Fibroblast of peridontal ligament (primary cell): ENCODE measurements at regions not wholly inside any gene's neighbourhood (a gene's known extent, or its start where the extent isn't known, plus 50 kb on each side); places are given as distances from the start of the nearest gene placed in this dataset.
"Not testable (repeated sequence)": the region's sequence is repeated elsewhere in the genome, so short reads cannot be mapped to it uniquely, and the experiment has no call there.

Experiments used
- DNase-seq: peaks from one replicate; pipeline ENCODE4 v3.0.0-alpha.2; 2010; ENCODE audit errors: extremely low read depth

- DNase-seq = no peak
These were observed 431.6 kb upstream of the SPTLC3 start for GRCh38 chr20:12577213-12577612.

- DNase-seq = no peak
These were observed 427.0 kb upstream of the SPTLC3 start for GRCh38 chr20:12581644-12582289.

GRCh38 chr20:12582710-12583109 lies 426.1 kb upstream of the SPTLC3 start:
- not testable (repeated sequence) for DNase-seq

GRCh38 chr20:12591949-12592470 lies 416.8 kb upstream of the SPTLC3 start:
- DNase-seq = no peak

- DNase-seq = no peak
These were observed 416.0 kb upstream of the SPTLC3 start for GRCh38 chr20:12592756-12593155.

GRCh38 chr20:12593342-12593873 lies 415.4 kb upstream of the SPTLC3 start:
- DNase-seq = no peak

GRCh38 chr20:12594410-12595088 lies 414.2 kb upstream of the SPTLC3 start:
- DNase-seq = no peak

- DNase-seq = no peak
These were observed 412.9 kb upstream of the SPTLC3 start for GRCh38 chr20:12595841-12596240.

GRCh38 chr20:12596863-12597262 lies 411.9 kb upstream of the SPTLC3 start:
- DNase-seq = no peak

- DNase-seq = no peak
These were observed 411.2 kb upstream of the SPTLC3 start for GRCh38 chr20:12597551-12597950.

GRCh38 chr20:12598894-12599293 lies 409.9 kb upstream of the SPTLC3 start:
- no peak for DNase-seq

- DNase-seq = no peak
These were observed 409.3 kb upstream of the SPTLC3 start for GRCh38 chr20:12599494-12599893.

GRCh38 chr20:12605751-12606150 lies 403.0 kb upstream of the SPTLC3 start:
- DNase-seq = no peak

GRCh38 chr20:12610871-12611270 lies 397.9 kb upstream of the SPTLC3 start:
- DNase-seq = no peak

- DNase-seq = no peak
These were observed 394.0 kb upstream of the SPTLC3 start for GRCh38 chr20:12614764-12615163.

GRCh38 chr20:12617076-12617475 lies 391.7 kb upstream of the SPTLC3 start:
- DNase-seq = no peak

- DNase-seq = no peak
These were observed 384.9 kb upstream of the SPTLC3 start for GRCh38 chr20:12623870-12624269.

- DNase-seq = no peak
These were observed 381.3 kb upstream of the SPTLC3 start for GRCh38 chr20:12627485-12627884.

- no peak for DNase-seq
These were observed 370.0 kb upstream of the SPTLC3 start for GRCh38 chr20:12638633-12639312.

- no peak for DNase-seq
These were observed 368.5 kb upstream of the SPTLC3 start for GRCh38 chr20:12640251-12640650.

GRCh38 chr20:12641619-12642018 lies 367.2 kb upstream of the SPTLC3 start:
- no peak for DNase-seq

- DNase-seq = no peak
These were observed 364.3 kb upstream of the SPTLC3 start for GRCh38 chr20:12644461-12644860.

GRCh38 chr20:12649234-12649633 lies 359.5 kb upstream of the SPTLC3 start:
- DNase-seq = no peak
